H9 (cell line): ENCODE measurements at regions not wholly inside any gene's neighbourhood (a gene's known extent, or its start where the extent isn't known, plus 50 kb on each side); places are given as distances from the start of the nearest gene placed in this dataset.

ENCODE experiments used
- DNase-seq: peaks from one replicate; pipeline ENCODE4 v3.0.0-alpha.2; 2017
- H2AFZ ChIP-seq: one replicate; pipeline ENCODE4 v1.6.1; 2013; ENCODE audit warnings: mild to moderate bottlenecking, low read length, control low read depth, moderate library complexity
- H2AK5ac ChIP-seq: 2 replicates; pipeline ENCODE4 v1.6.1; 2013; ENCODE audit warnings: low read length, control low read depth, mixed read lengths; ENCODE audit not compliant: insufficient read length
- H2BK120ac ChIP-seq: one replicate; pipeline ENCODE4 v1.6.1; 2013; ENCODE audit warnings: low read depth, mild to moderate bottlenecking, low read length, control low read depth, inconsistent platforms; ENCODE audit not compliant: poor library complexity, severe bottlenecking
- H2BK12ac ChIP-seq: 2 replicates; pipeline ENCODE4 v1.6.1; 2013; ENCODE audit warnings: low read length, control low read depth, mixed read lengths, low read depth; ENCODE audit not compliant: insufficient read length
- H2BK15ac ChIP-seq: 2 replicates; pipeline ENCODE4 v1.6.1; 2013; ENCODE audit warnings: low read depth, low read length, control low read depth
- H2BK20ac ChIP-seq: one replicate; pipeline ENCODE4 v1.6.1; 2013; ENCODE audit warnings: low read depth, mild to moderate bottlenecking, low read length, control low read depth, inconsistent platforms; ENCODE audit not compliant: poor library complexity, severe bottlenecking
- H2BK5ac ChIP-seq: 2 replicates; pipeline ENCODE4 v1.6.1; 2013; ENCODE audit warnings: low read length, control low read depth, mixed read lengths; ENCODE audit not compliant: insufficient read length
- H3K14ac ChIP-seq: 2 replicates; pipeline ENCODE4 v1.6.1; 2013; ENCODE audit warnings: low read length, control low read depth; ENCODE audit not compliant: insufficient read depth
- H3K18ac ChIP-seq: 2 replicates; pipeline ENCODE4 v1.6.1; 2013; ENCODE audit warnings: low read depth, mild to moderate bottlenecking, mixed read lengths, low read length, control low read depth; ENCODE audit not compliant: insufficient read length
- H3K23ac ChIP-seq: 2 replicates; pipeline ENCODE4 v1.6.1; 2013; ENCODE audit warnings: low read length, control low read depth, mixed read lengths, low read depth; ENCODE audit not compliant: insufficient read length
- H3K23me2 ChIP-seq: 2 replicates; pipeline ENCODE4 v1.6.1; 2013; ENCODE audit warnings: low read depth, mild to moderate bottlenecking, mixed read lengths, low read length, control low read depth; ENCODE audit not compliant: insufficient read length, poor library complexity, severe bottlenecking
- H3K27ac ChIP-seq: 2 replicates; pipeline ENCODE4 v1.5.1; 2013; ENCODE audit warnings: low read length, control low read depth, mixed read lengths, low read depth; ENCODE audit not compliant: insufficient read length
- H3K27me3 ChIP-seq: 2 replicates; pipeline ENCODE4 v1.6.1; 2013; ENCODE audit warnings: low read length, control low read depth, inconsistent platforms; ENCODE audit not compliant: insufficient read depth
- H3K4ac ChIP-seq: 2 replicates; pipeline ENCODE4 v1.6.1; 2013; ENCODE audit warnings: low read depth, mild to moderate bottlenecking, control low read depth, inconsistent platforms, low read length, moderate library complexity
- H3K4me1 ChIP-seq: 2 replicates; pipeline ENCODE4 v1.6.1; 2013; ENCODE audit warnings: low read length, control low read depth, inconsistent platforms; ENCODE audit not compliant: insufficient read depth
- H3K4me2 ChIP-seq: 2 replicates; pipeline ENCODE4 v1.6.1; 2013; ENCODE audit warnings: low read length, control low read depth, mixed read lengths; ENCODE audit not compliant: insufficient read length, insufficient read depth
- H3K56ac ChIP-seq: 2 replicates; pipeline ENCODE4 v1.6.1; 2013; ENCODE audit warnings: low read depth, mild to moderate bottlenecking, mixed read lengths, low read length, control low read depth; ENCODE audit not compliant: insufficient read length
- H3K79me1 ChIP-seq: 2 replicates; pipeline ENCODE4 v1.6.1; 2013; ENCODE audit warnings: low read depth, mild to moderate bottlenecking, moderate library complexity, low read length, control low read depth, inconsistent platforms; ENCODE audit not compliant: insufficient read depth, poor library complexity, severe bottlenecking
- H3K79me2 ChIP-seq: 2 replicates; pipeline ENCODE4 v1.6.1; 2013; ENCODE audit warnings: low read length, control low read depth, inconsistent platforms; ENCODE audit not compliant: insufficient read depth
- H3K9ac ChIP-seq: 2 replicates; pipeline ENCODE4 v1.6.1; 2013; ENCODE audit warnings: low read length, control low read depth, mixed read lengths; ENCODE audit not compliant: insufficient read length; ENCODE audit errors: extremely low read depth
- H3K9me3 ChIP-seq: one replicate; pipeline ENCODE4 v1.6.1; 2013; ENCODE audit warnings: low read depth, low read length, inconsistent platforms; ENCODE audit not compliant: control insufficient read depth
- H3T11ph ChIP-seq: one replicate; pipeline ENCODE4 v1.6.1; 2013; ENCODE audit warnings: mild to moderate bottlenecking, low read length, control low read depth, inconsistent platforms
- H4K20me1 ChIP-seq: one replicate; pipeline ENCODE4 v1.6.1; 2013; ENCODE audit not compliant: control insufficient read depth, insufficient read length, insufficient read depth
- H4K5ac ChIP-seq: 2 replicates; pipeline ENCODE4 v1.6.1; 2013; ENCODE audit warnings: low read depth, mild to moderate bottlenecking, mixed read lengths, low read length, control low read depth; ENCODE audit not compliant: insufficient read length
- H4K8ac ChIP-seq: replicated peaks from 2 replicates; pipeline ENCODE4 v1.6.1; 2013; ENCODE audit warnings: low read length, control low read depth, mixed read lengths, low read depth; ENCODE audit not compliant: insufficient read length
- H4K91ac ChIP-seq: 2 replicates; pipeline ENCODE4 v1.6.1; 2013; ENCODE audit warnings: low read depth, mild to moderate bottlenecking, moderate library complexity, mixed read lengths, low read length, control low read depth; ENCODE audit not compliant: insufficient read length
- H3K27ac Mint-ChIP-seq, 3 experiments: 2 replicates in 2 of 3; 3 replicates in 1 of 3; pipeline ENCODE4 v1.8.0; 2020 to 2021; ENCODE audit warnings: mixed read lengths in 3 of 3, mild to moderate bottlenecking in 1 of 3, moderate library complexity in 1 of 3
- H3K27me3 Mint-ChIP-seq: 2 replicates; pipeline ENCODE4 v1.8.0; 2021; ENCODE audit warnings: low read depth, mild to moderate bottlenecking, moderate library complexity, mixed read lengths
- H3K36me3 Mint-ChIP-seq, 3 experiments: 2 replicates in 2 of 3; 3 replicates in 1 of 3; pipeline ENCODE4 v1.8.0; 2020 to 2021; ENCODE audit warnings: low read depth in 3 of 3, mixed read lengths in 3 of 3; ENCODE audit not compliant: insufficient read depth in 1 of 3
- H3K4me1 Mint-ChIP-seq, 2 experiments: 2 replicates each; pipeline ENCODE4 v1.8.0; 2020; ENCODE audit warnings: mixed read lengths in 2 of 2
- H3K4me3 Mint-ChIP-seq, 2 experiments: 2 replicates in 1 of 2; 3 replicates in 1 of 2; pipeline ENCODE4 v1.8.0; 2020 to 2021; ENCODE audit warnings: mild to moderate bottlenecking in 2 of 2, mixed read lengths in 2 of 2, moderate library complexity in 1 of 2
- H3K9me3 Mint-ChIP-seq, 2 experiments: 2 replicates in 1 of 2; 3 replicates in 1 of 2; pipeline ENCODE4 v1.8.0; 2020; ENCODE audit warnings: mild to moderate bottlenecking in 2 of 2, mixed read lengths in 2 of 2, moderate library complexity in 1 of 2
- TF ChIP-seq, protein P1 (sequence below): fragments of 200-600 bp; sonication (generic); conservative IDR thresholded peaks from 3 replicates; pipeline ENCODE4 v1.8.0; 2021; ENCODE audit warnings: antibody characterized with exemption, mild to moderate bottlenecking

DNA sequence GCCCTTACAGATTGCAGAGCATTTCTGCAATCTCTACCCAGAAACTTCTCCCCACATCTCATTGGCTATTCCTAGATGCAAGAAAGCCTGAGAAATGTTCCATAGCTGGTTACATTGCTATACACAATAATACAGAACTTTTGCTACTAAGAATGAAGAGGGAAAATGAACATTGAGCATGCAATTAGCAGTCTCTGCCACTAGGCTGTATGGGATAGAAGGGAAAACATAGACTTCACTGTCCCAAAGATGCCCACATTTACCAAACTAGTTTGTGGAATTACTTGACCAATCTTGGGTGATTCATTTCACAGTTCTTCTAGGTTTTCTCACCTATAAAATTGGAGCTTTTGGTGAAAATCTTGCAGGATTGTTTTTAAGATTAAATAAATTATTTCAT, 265.7 kb upstream of the NT5C1B start:
- H3K27ac ChIP-seq: no peak overlapping the region

More for the DNA sequence above, 265.7 kb upstream of the NT5C1B start:
- no peak for DNase-seq
- H4K8ac ChIP-seq: no peak overlapping the region
- H3K9ac ChIP-seq: no peak overlapping the region
- no peak overlapping the region for H2AK5ac ChIP-seq
- H3K9me3 ChIP-seq: no peaks in the 10 kb centered on the region
- no peak overlapping the region for H3K4me2 ChIP-seq
- no peak overlapping the region for H3K14ac ChIP-seq
- no peak overlapping the region for H3K18ac ChIP-seq
- no peak overlapping the region for H4K91ac ChIP-seq
- H3K56ac ChIP-seq: no peak overlapping the region
- no peak overlapping the region for H2BK5ac ChIP-seq
- no peak overlapping the region for H3K23ac ChIP-seq
- H3K79me1 ChIP-seq: no peaks in the 10 kb centered on the region
- H4K5ac ChIP-seq: no peak overlapping the region
- Mint-ChIP-seq H3K9me3 (no peaks in the 10 kb centered on the region), H3K36me3 (no peaks in the 10 kb centered on the region), H3K4me1 (peaks cover 4% of the 10 kb centered on the region in 2 experiments; a peak in 3 of 4 replicates), H3K27me3 (peaks cover 12% of the 10 kb centered on the region), H3K4me3 (no peak overlapping the region), H3K27ac (no peak overlapping the region)
- no peaks in the 10 kb centered on the region for H4K20me1 ChIP-seq
- no peak overlapping the region for H2AFZ ChIP-seq
- no peak overlapping the region for H2BK12ac ChIP-seq
- no peak overlapping the region for H2BK20ac ChIP-seq
- no peaks in the 10 kb centered on the region for H3K79me2 ChIP-seq
- H3K4me1 ChIP-seq: no peaks in the 10 kb centered on the region
- H2BK120ac ChIP-seq: no peak overlapping the region
- H3K23me2 ChIP-seq: no peaks in the 10 kb centered on the region
- no peak overlapping the region for H3T11ph ChIP-seq
- TF ChIP-seq, protein P1, sequence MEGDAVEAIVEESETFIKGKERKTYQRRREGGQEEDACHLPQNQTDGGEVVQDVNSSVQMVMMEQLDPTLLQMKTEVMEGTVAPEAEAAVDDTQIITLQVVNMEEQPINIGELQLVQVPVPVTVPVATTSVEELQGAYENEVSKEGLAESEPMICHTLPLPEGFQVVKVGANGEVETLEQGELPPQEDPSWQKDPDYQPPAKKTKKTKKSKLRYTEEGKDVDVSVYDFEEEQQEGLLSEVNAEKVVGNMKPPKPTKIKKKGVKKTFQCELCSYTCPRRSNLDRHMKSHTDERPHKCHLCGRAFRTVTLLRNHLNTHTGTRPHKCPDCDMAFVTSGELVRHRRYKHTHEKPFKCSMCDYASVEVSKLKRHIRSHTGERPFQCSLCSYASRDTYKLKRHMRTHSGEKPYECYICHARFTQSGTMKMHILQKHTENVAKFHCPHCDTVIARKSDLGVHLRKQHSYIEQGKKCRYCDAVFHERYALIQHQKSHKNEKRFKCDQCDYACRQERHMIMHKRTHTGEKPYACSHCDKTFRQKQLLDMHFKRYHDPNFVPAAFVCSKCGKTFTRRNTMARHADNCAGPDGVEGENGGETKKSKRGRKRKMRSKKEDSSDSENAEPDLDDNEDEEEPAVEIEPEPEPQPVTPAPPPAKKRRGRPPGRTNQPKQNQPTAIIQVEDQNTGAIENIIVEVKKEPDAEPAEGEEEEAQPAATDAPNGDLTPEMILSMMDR: peak; percentile 65
- no peak overlapping the region for H2BK15ac ChIP-seq
- H3K4ac ChIP-seq: no peak overlapping the region
- no peaks in the 10 kb centered on the region for H3K27me3 ChIP-seq
